ENCODE measurements at regions not wholly inside any gene's neighbourhood (a gene's known extent, or its start where the extent isn't known, plus 50 kb on each side); places are given as distances from the start of the nearest gene placed in this dataset.

DNA sequence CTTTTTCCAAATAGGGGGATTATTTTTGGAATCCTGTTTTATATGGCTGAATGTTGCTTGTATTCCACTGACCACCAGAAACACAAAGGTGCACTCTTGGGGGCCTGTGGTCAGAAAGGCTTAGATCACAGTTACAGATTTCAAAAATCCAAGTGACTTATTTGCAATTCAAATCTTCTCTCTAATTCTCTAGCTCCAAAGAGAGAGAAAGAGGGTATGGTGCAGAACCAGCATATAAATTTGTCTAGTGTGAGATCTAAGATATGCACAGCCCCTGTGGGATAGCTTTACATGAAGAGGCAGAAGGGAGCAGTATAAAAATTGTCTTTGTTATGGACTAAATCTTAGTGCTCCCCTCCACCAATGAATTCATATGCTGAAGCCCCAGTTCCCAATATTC, 1121.7 kb upstream of the CELF2 start:
- Mint-ChIP-seq H3K4me1 (ENCODE audit: unreplicated experiment) (no peaks in the 10 kb centered on the region), H3K27ac (ENCODE audit: unreplicated experiment) (no peak overlapping the region), H3K27me3 (ENCODE audit: unreplicated experiment) (no peaks in the 10 kb centered on the region), H3K4me3 (ENCODE audit: unreplicated experiment) (no peak overlapping the region), H3K9me3 (ENCODE audit: unreplicated experiment) (no peaks in the 10 kb centered on the region), H3K36me3 (ENCODE audit: low read depth, unreplicated experiment) (no peaks in the 10 kb centered on the region)
- TF ChIP-seq CTCF (IDR thresholded peaks at IDR 0.05; ENCODE audit: unreplicated experiment), result no peak
- no peak for DNase-seq (ENCODE audit: low spot score)

- H3K27me3 Mint-ChIP-seq (ENCODE audit: unreplicated experiment), result no peaks in the 10 kb centered on the region
- H3K27ac Mint-ChIP-seq (ENCODE audit: unreplicated experiment), result no peak overlapping the region
- H3K9me3 Mint-ChIP-seq (ENCODE audit: unreplicated experiment), result no peaks in the 10 kb centered on the region
- no peak for DNase-seq (ENCODE audit: low spot score)
- no peaks in the 10 kb centered on the region for H3K4me1 Mint-ChIP-seq (ENCODE audit: unreplicated experiment)
- no peak overlapping the region for H3K4me3 Mint-ChIP-seq (ENCODE audit: unreplicated experiment)
- H3K36me3 Mint-ChIP-seq (ENCODE audit: low read depth, unreplicated experiment), result no peaks in the 10 kb centered on the region
- TF ChIP-seq CTCF (IDR thresholded peaks at IDR 0.05; ENCODE audit: unreplicated experiment), result no peak
Observed at GRCh38 chr10:9898633-9899395, 1118.9 kb upstream of the CELF2 start.

GRCh38 chr10:9900751-9901150, 1116.9 kb upstream of the CELF2 start:
- Mint-ChIP-seq H3K27me3 (ENCODE audit: unreplicated experiment) (no peaks in the 10 kb centered on the region), H3K4me3 (ENCODE audit: unreplicated experiment) (no peak overlapping the region), H3K27ac (ENCODE audit: unreplicated experiment) (no peak overlapping the region), H3K36me3 (ENCODE audit: low read depth, unreplicated experiment) (no peaks in the 10 kb centered on the region), H3K9me3 (ENCODE audit: unreplicated experiment) (no peaks in the 10 kb centered on the region), H3K4me1 (ENCODE audit: unreplicated experiment) (no peaks in the 10 kb centered on the region)
- no peak for TF ChIP-seq CTCF (IDR thresholded peaks at IDR 0.05; ENCODE audit: unreplicated experiment)
- no peak for DNase-seq (ENCODE audit: low spot score)

DNA sequence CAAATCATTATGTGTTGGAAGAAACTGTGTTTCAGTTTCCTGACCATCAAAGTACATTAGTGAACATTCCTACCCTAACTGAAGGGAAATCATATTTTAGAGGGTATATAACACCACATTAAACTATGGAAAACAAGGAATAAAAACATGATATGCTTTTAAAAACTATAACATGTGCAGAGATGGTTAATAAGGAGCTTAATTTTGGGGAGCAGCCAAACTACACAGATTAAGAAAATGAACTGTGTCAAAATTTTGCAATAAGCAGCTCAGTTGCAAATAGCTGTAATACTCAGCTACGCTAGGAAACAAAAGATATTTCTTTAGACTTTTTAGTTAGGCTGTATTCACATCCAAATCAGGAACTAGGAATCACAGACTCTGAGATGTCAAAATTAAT, 1115.7 kb upstream of the CELF2 start:
- no peaks in the 10 kb centered on the region for H3K36me3 Mint-ChIP-seq (ENCODE audit: low read depth, unreplicated experiment)
- H3K9me3 Mint-ChIP-seq (ENCODE audit: unreplicated experiment), result no peaks in the 10 kb centered on the region
- no peak for TF ChIP-seq CTCF (IDR thresholded peaks at IDR 0.05; ENCODE audit: unreplicated experiment)
- no peak overlapping the region for H3K4me3 Mint-ChIP-seq (ENCODE audit: unreplicated experiment)
- no peak overlapping the region for H3K27ac Mint-ChIP-seq (ENCODE audit: unreplicated experiment)
- no peaks in the 10 kb centered on the region for H3K4me1 Mint-ChIP-seq (ENCODE audit: unreplicated experiment)
- H3K27me3 Mint-ChIP-seq (ENCODE audit: unreplicated experiment), result no peaks in the 10 kb centered on the region
- no peak for DNase-seq (ENCODE audit: low spot score)

DNA sequence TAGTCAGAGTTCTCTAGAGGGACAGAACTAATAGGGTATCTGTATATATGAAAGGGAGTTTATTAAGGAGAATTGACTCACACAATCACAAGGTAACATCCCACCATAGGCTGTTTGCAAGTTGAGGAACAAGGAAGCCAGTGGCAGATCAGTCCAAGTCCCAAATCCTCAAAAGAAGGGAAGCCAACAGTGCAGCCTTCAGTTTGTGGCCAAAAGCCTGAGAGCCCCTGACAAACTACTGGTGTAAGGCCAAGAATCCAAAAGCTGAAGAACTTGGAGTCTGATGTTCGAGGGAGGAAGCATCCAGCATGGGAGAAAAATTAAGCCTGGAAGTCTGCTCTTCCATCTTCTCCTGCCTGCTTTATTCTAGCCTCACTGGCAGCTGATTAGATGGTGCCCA, 1107.2 kb upstream of the CELF2 start:
- no peaks in the 10 kb centered on the region for H3K36me3 Mint-ChIP-seq (ENCODE audit: low read depth, unreplicated experiment)
- H3K9me3 Mint-ChIP-seq (ENCODE audit: unreplicated experiment), result no peaks in the 10 kb centered on the region
- no peak for TF ChIP-seq CTCF (IDR thresholded peaks at IDR 0.05; ENCODE audit: unreplicated experiment)
- no peaks in the 10 kb centered on the region for H3K4me1 Mint-ChIP-seq (ENCODE audit: unreplicated experiment)
- no peak for DNase-seq (ENCODE audit: low spot score)
- peaks cover 2% of the 10 kb centered on the region for H3K27me3 Mint-ChIP-seq (ENCODE audit: unreplicated experiment)
- H3K4me3 Mint-ChIP-seq (ENCODE audit: unreplicated experiment), result no peak overlapping the region
- H3K27ac Mint-ChIP-seq (ENCODE audit: unreplicated experiment), result no peak overlapping the region
